H9 (cell line): ENCODE measurements at regions not wholly inside any gene's neighbourhood (a gene's known extent, or its start where the extent isn't known, plus 50 kb on each side); places are given as distances from the start of the nearest gene placed in this dataset.

Experiments
- DNase-seq: peaks from one replicate; pipeline ENCODE4 v3.0.0-alpha.2; 2017
- H2AFZ ChIP-seq: one replicate; pipeline ENCODE4 v1.6.1; 2013; ENCODE audit warnings: mild to moderate bottlenecking, low read length, control low read depth, moderate library complexity
- H2AK5ac ChIP-seq: 2 replicates; pipeline ENCODE4 v1.6.1; 2013; ENCODE audit warnings: low read length, control low read depth, mixed read lengths; ENCODE audit not compliant: insufficient read length
- H2BK120ac ChIP-seq: one replicate; pipeline ENCODE4 v1.6.1; 2013; ENCODE audit warnings: low read depth, mild to moderate bottlenecking, low read length, control low read depth, inconsistent platforms; ENCODE audit not compliant: poor library complexity, severe bottlenecking
- H2BK12ac ChIP-seq: 2 replicates; pipeline ENCODE4 v1.6.1; 2013; ENCODE audit warnings: low read length, control low read depth, mixed read lengths, low read depth; ENCODE audit not compliant: insufficient read length
- H2BK15ac ChIP-seq: 2 replicates; pipeline ENCODE4 v1.6.1; 2013; ENCODE audit warnings: low read depth, low read length, control low read depth
- H2BK20ac ChIP-seq: one replicate; pipeline ENCODE4 v1.6.1; 2013; ENCODE audit warnings: low read depth, mild to moderate bottlenecking, low read length, control low read depth, inconsistent platforms; ENCODE audit not compliant: poor library complexity, severe bottlenecking
- H2BK5ac ChIP-seq: 2 replicates; pipeline ENCODE4 v1.6.1; 2013; ENCODE audit warnings: low read length, control low read depth, mixed read lengths; ENCODE audit not compliant: insufficient read length
- H3K14ac ChIP-seq: 2 replicates; pipeline ENCODE4 v1.6.1; 2013; ENCODE audit warnings: low read length, control low read depth; ENCODE audit not compliant: insufficient read depth
- H3K18ac ChIP-seq: 2 replicates; pipeline ENCODE4 v1.6.1; 2013; ENCODE audit warnings: low read depth, mild to moderate bottlenecking, mixed read lengths, low read length, control low read depth; ENCODE audit not compliant: insufficient read length
- H3K23ac ChIP-seq: 2 replicates; pipeline ENCODE4 v1.6.1; 2013; ENCODE audit warnings: low read length, control low read depth, mixed read lengths, low read depth; ENCODE audit not compliant: insufficient read length
- H3K23me2 ChIP-seq: 2 replicates; pipeline ENCODE4 v1.6.1; 2013; ENCODE audit warnings: low read depth, mild to moderate bottlenecking, mixed read lengths, low read length, control low read depth; ENCODE audit not compliant: insufficient read length, poor library complexity, severe bottlenecking
- H3K27ac ChIP-seq: 2 replicates; pipeline ENCODE4 v1.5.1; 2013; ENCODE audit warnings: low read length, control low read depth, mixed read lengths, low read depth; ENCODE audit not compliant: insufficient read length
- H3K27me3 ChIP-seq: 2 replicates; pipeline ENCODE4 v1.6.1; 2013; ENCODE audit warnings: low read length, control low read depth, inconsistent platforms; ENCODE audit not compliant: insufficient read depth
- H3K4ac ChIP-seq: 2 replicates; pipeline ENCODE4 v1.6.1; 2013; ENCODE audit warnings: low read depth, mild to moderate bottlenecking, control low read depth, inconsistent platforms, low read length, moderate library complexity
- H3K4me1 ChIP-seq: 2 replicates; pipeline ENCODE4 v1.6.1; 2013; ENCODE audit warnings: low read length, control low read depth, inconsistent platforms; ENCODE audit not compliant: insufficient read depth
- H3K4me2 ChIP-seq: 2 replicates; pipeline ENCODE4 v1.6.1; 2013; ENCODE audit warnings: low read length, control low read depth, mixed read lengths; ENCODE audit not compliant: insufficient read length, insufficient read depth
- H3K56ac ChIP-seq: 2 replicates; pipeline ENCODE4 v1.6.1; 2013; ENCODE audit warnings: low read depth, mild to moderate bottlenecking, mixed read lengths, low read length, control low read depth; ENCODE audit not compliant: insufficient read length
- H3K79me1 ChIP-seq: 2 replicates; pipeline ENCODE4 v1.6.1; 2013; ENCODE audit warnings: low read depth, mild to moderate bottlenecking, moderate library complexity, low read length, control low read depth, inconsistent platforms; ENCODE audit not compliant: insufficient read depth, poor library complexity, severe bottlenecking
- H3K79me2 ChIP-seq: 2 replicates; pipeline ENCODE4 v1.6.1; 2013; ENCODE audit warnings: low read length, control low read depth, inconsistent platforms; ENCODE audit not compliant: insufficient read depth
- H3K9ac ChIP-seq: 2 replicates; pipeline ENCODE4 v1.6.1; 2013; ENCODE audit warnings: low read length, control low read depth, mixed read lengths; ENCODE audit not compliant: insufficient read length; ENCODE audit errors: extremely low read depth
- H3K9me3 ChIP-seq: one replicate; pipeline ENCODE4 v1.6.1; 2013; ENCODE audit warnings: low read depth, low read length, inconsistent platforms; ENCODE audit not compliant: control insufficient read depth
- H3T11ph ChIP-seq: one replicate; pipeline ENCODE4 v1.6.1; 2013; ENCODE audit warnings: mild to moderate bottlenecking, low read length, control low read depth, inconsistent platforms
- H4K20me1 ChIP-seq: one replicate; pipeline ENCODE4 v1.6.1; 2013; ENCODE audit not compliant: control insufficient read depth, insufficient read length, insufficient read depth
- H4K5ac ChIP-seq: 2 replicates; pipeline ENCODE4 v1.6.1; 2013; ENCODE audit warnings: low read depth, mild to moderate bottlenecking, mixed read lengths, low read length, control low read depth; ENCODE audit not compliant: insufficient read length
- H4K8ac ChIP-seq: replicated peaks from 2 replicates; pipeline ENCODE4 v1.6.1; 2013; ENCODE audit warnings: low read length, control low read depth, mixed read lengths, low read depth; ENCODE audit not compliant: insufficient read length
- H4K91ac ChIP-seq: 2 replicates; pipeline ENCODE4 v1.6.1; 2013; ENCODE audit warnings: low read depth, mild to moderate bottlenecking, moderate library complexity, mixed read lengths, low read length, control low read depth; ENCODE audit not compliant: insufficient read length
- H3K27ac Mint-ChIP-seq, 3 experiments: 2 replicates in 2 of 3; 3 replicates in 1 of 3; pipeline ENCODE4 v1.8.0; 2020 to 2021; ENCODE audit warnings: mixed read lengths in 3 of 3, mild to moderate bottlenecking in 1 of 3, moderate library complexity in 1 of 3
- H3K27me3 Mint-ChIP-seq: 2 replicates; pipeline ENCODE4 v1.8.0; 2021; ENCODE audit warnings: low read depth, mild to moderate bottlenecking, moderate library complexity, mixed read lengths
- H3K36me3 Mint-ChIP-seq, 3 experiments: 2 replicates in 2 of 3; 3 replicates in 1 of 3; pipeline ENCODE4 v1.8.0; 2020 to 2021; ENCODE audit warnings: low read depth in 3 of 3, mixed read lengths in 3 of 3; ENCODE audit not compliant: insufficient read depth in 1 of 3
- H3K4me1 Mint-ChIP-seq, 2 experiments: 2 replicates each; pipeline ENCODE4 v1.8.0; 2020; ENCODE audit warnings: mixed read lengths in 2 of 2
- H3K4me3 Mint-ChIP-seq, 2 experiments: 2 replicates in 1 of 2; 3 replicates in 1 of 2; pipeline ENCODE4 v1.8.0; 2020 to 2021; ENCODE audit warnings: mild to moderate bottlenecking in 2 of 2, mixed read lengths in 2 of 2, moderate library complexity in 1 of 2
- H3K9me3 Mint-ChIP-seq, 2 experiments: 2 replicates in 1 of 2; 3 replicates in 1 of 2; pipeline ENCODE4 v1.8.0; 2020; ENCODE audit warnings: mild to moderate bottlenecking in 2 of 2, mixed read lengths in 2 of 2, moderate library complexity in 1 of 2
- CTCF ChIP-seq: fragments of 200-600 bp; sonication (generic); conservative IDR thresholded peaks from 3 replicates; pipeline ENCODE4 v1.8.0; 2021; ENCODE audit warnings: antibody characterized with exemption, mild to moderate bottlenecking
- WGBS: extraction: QIAGEN DNeasy Blood & Tissue Kit; methylation state at CpG from one replicate; pipeline ENCODE4 v1.1.7; 2013; ENCODE audit warnings: missing lambda C conversion rate, low lambda C conversion rate, mixed read lengths; ENCODE audit not compliant: insufficient read length; ENCODE audit errors: extremely low coverage; 5-methylcytosine and 5-hydroxymethylcytosine counted together

DNA sequence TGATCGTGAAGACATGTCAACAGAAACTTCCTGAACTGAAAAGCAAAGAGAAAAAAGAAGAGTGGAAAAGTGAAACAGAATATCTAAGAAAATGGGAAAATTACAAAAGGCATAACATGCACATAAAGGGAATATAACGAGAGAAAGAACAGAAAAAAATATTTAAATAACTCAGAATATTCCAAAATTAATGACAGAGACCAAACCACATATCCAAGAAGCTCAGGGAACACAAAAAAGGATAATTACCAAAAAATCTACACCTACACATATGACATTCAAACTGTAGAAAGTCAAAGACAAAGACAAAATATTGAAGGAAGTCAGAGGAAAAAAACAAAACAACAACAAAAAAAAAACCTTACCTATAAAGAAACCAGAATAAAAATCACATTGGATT, 105.5 kb downstream of the OR13A1 start:
- no peak overlapping the region for H3K9ac ChIP-seq
- H4K8ac ChIP-seq, result no peak overlapping the region
- H3K27me3 Mint-ChIP-seq, result peaks cover 2% of the 10 kb centered on the region; the same call in 1 of the 2 replicates
- no peak overlapping the region for H3K23ac ChIP-seq
- DNase-seq, result no peak
- TF ChIP-seq CTCF, result no peak
- H3K56ac ChIP-seq, result no peak overlapping the region
- no peak overlapping the region for H3K4ac ChIP-seq
- H3K79me2 ChIP-seq, result no peaks in the 10 kb centered on the region
- no peaks in the 10 kb centered on the region for H3K9me3 ChIP-seq
- no peaks in the 10 kb centered on the region for H3K79me1 ChIP-seq
- no peak overlapping the region for H3K27ac Mint-ChIP-seq
- H3K4me3 Mint-ChIP-seq, result no peak overlapping the region
- H3K14ac ChIP-seq, result no peak overlapping the region
- H3K27me3 ChIP-seq, result no peaks in the 10 kb centered on the region
- no peak overlapping the region for H3T11ph ChIP-seq
- H3K4me1 ChIP-seq, result no peaks in the 10 kb centered on the region
- H2BK15ac ChIP-seq, result no peak overlapping the region
- no peak overlapping the region for H4K91ac ChIP-seq
- H2AFZ ChIP-seq, result no peak overlapping the region
- H4K5ac ChIP-seq, result no peak overlapping the region
- no CpG with 5 or more reads among the region's 2 CpGs for WGBS
- H3K4me2 ChIP-seq, result no peak overlapping the region
- no peak overlapping the region for H2BK20ac ChIP-seq
- peaks cover 7 to 11% of the 10 kb centered on the region in 2 experiments for H3K9me3 Mint-ChIP-seq
- no peaks in the 10 kb centered on the region for H3K4me1 Mint-ChIP-seq
- no peak overlapping the region for H3K27ac ChIP-seq
- H3K36me3 Mint-ChIP-seq, result peaks cover 0 to 12% (median 0%) of the 10 kb centered on the region in 3 experiments; a peak in 4 of 7 replicates
- no peak overlapping the region for H2AK5ac ChIP-seq
- no peaks in the 10 kb centered on the region for H4K20me1 ChIP-seq
- H2BK120ac ChIP-seq, result no peak overlapping the region
- no peaks in the 10 kb centered on the region for H3K23me2 ChIP-seq
- no peak overlapping the region for H2BK12ac ChIP-seq
- H2BK5ac ChIP-seq, result no peak overlapping the region
- no peak overlapping the region for H3K18ac ChIP-seq
